ENCODE measurements at regions not wholly inside any gene's neighbourhood (a gene's known extent, or its start where the extent isn't known, plus 50 kb on each side); places are given as distances from the start of the nearest gene placed in this dataset.
A peak's percentile ranks its signal among the peaks of the same experiment; 100 is the strongest.

- peak; percentile 30 for DNase-seq
Measured at GRCh38 chr5:155936520-155937406, 390.2 kb upstream of the SGCD start.

GRCh38 chr5:155938051-155938450, 388.9 kb upstream of the SGCD start:
- no peak for DNase-seq

GRCh38 chr5:155941340-155941739, 385.6 kb upstream of the SGCD start:
- DNase-seq, result no peak

- peak; percentile 74 for DNase-seq
Measured at GRCh38 chr5:155943516-155944407, 383.2 kb upstream of the SGCD start.

- DNase-seq, result no peak
Measured at GRCh38 chr5:155947394-155948062, 379.4 kb upstream of the SGCD start.

- no peak for DNase-seq
Measured at GRCh38 chr5:155948576-155948975, 378.4 kb upstream of the SGCD start.

- DNase-seq, result no peak
Measured at GRCh38 chr5:155952486-155953089, 374.4 kb upstream of the SGCD start.

GRCh38 chr5:155953335-155953734, 373.6 kb upstream of the SGCD start:
- no peak for DNase-seq

GRCh38 chr5:155954701-155955445, 372.1 kb upstream of the SGCD start:
- peak; percentile 43 for DNase-seq

- DNase-seq, result no peak
Measured at GRCh38 chr5:155957884-155958283, 369.1 kb upstream of the SGCD start.

- no peak for DNase-seq
Measured at GRCh38 chr5:155959082-155959481, 367.9 kb upstream of the SGCD start.

GRCh38 chr5:155960177-155960576, 366.8 kb upstream of the SGCD start:
- no peak for DNase-seq

GRCh38 chr5:155969537-155969936, 357.4 kb upstream of the SGCD start:
- DNase-seq, result no peak

GRCh38 chr5:155974369-155974768, 352.6 kb upstream of the SGCD start:
- no peak for DNase-seq

GRCh38 chr5:155978850-155979249, 348.1 kb upstream of the SGCD start:
- DNase-seq, result no peak

GRCh38 chr5:155982354-155982753, 344.6 kb upstream of the SGCD start:
- no peak for DNase-seq

- DNase-seq, result no peak
Measured at GRCh38 chr5:155983954-155984353, 343.0 kb upstream of the SGCD start.

- no peak for DNase-seq
Measured at GRCh38 chr5:155987265-155987810, 339.6 kb upstream of the SGCD start.

GRCh38 chr5:155989879-155990278, 337.1 kb upstream of the SGCD start:
- DNase-seq, result no peak

GRCh38 chr5:155996123-155996522, 330.8 kb upstream of the SGCD start:
- DNase-seq, result no peak

- DNase-seq, result no peak
Measured at GRCh38 chr5:155998257-155998656, 328.7 kb upstream of the SGCD start.

GRCh38 chr5:156000115-156000514, 326.8 kb upstream of the SGCD start:
- DNase-seq, result no peak
